ENCODE measurements at regions not wholly inside any gene's neighbourhood (a gene's known extent, or its start where the extent isn't known, plus 50 kb on each side); places are given as distances from the start of the nearest gene placed in this dataset.

GRCh38 chr4:33386764-33387163 is 2666.6 kb downstream of the PCDH7 start:
- no peak for TF ChIP-seq ARNTL (CRISPR knock-in tag; IDR thresholded peaks at IDR 0.05; ENCODE audit: borderline replicate concordance, low read depth)
- TF ChIP-seq TOX (CRISPR knock-in tag; IDR thresholded peaks at IDR 0.05; ENCODE audit: borderline replicate concordance) = no peak
- TF ChIP-seq ZFP3 (CRISPR knock-in tag; IDR thresholded peaks at IDR 0.05) = no peak
- no peak for TF ChIP-seq GLIS3 (CRISPR knock-in tag; IDR thresholded peaks at IDR 0.05)
- no peak for TF ChIP-seq SNAI2 (CRISPR knock-in tag; IDR thresholded peaks at IDR 0.05)
- TF ChIP-seq RARB (CRISPR knock-in tag; IDR thresholded peaks at IDR 0.05) = no peak
- TF ChIP-seq, protein P1, sequence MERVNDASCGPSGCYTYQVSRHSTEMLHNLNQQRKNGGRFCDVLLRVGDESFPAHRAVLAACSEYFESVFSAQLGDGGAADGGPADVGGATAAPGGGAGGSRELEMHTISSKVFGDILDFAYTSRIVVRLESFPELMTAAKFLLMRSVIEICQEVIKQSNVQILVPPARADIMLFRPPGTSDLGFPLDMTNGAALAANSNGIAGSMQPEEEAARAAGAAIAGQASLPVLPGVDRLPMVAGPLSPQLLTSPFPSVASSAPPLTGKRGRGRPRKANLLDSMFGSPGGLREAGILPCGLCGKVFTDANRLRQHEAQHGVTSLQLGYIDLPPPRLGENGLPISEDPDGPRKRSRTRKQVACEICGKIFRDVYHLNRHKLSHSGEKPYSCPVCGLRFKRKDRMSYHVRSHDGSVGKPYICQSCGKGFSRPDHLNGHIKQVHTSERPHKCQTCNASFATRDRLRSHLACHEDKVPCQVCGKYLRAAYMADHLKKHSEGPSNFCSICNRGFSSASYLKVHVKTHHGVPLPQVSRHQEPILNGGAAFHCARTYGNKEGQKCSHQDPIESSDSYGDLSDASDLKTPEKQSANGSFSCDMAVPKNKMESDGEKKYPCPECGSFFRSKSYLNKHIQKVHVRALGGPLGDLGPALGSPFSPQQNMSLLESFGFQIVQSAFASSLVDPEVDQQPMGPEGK (CRISPR knock-in tag; IDR thresholded peaks at IDR 0.05; ENCODE audit: borderline replicate concordance) = no peak
- no peak for TF ChIP-seq ZNF8 (CRISPR knock-in tag; IDR thresholded peaks at IDR 0.05)
- TF ChIP-seq CREB5 (CRISPR knock-in tag; IDR thresholded peaks at IDR 0.05; ENCODE audit: low read depth) = no peak
- no peak for TF ChIP-seq TCF4 (CRISPR knock-in tag; IDR thresholded peaks at IDR 0.05; ENCODE audit: borderline replicate concordance)
- TF ChIP-seq BACH2 (CRISPR knock-in tag; IDR thresholded peaks at IDR 0.05; ENCODE audit: borderline replicate concordance) = no peak
- TF ChIP-seq POU6F1 (CRISPR knock-in tag; IDR thresholded peaks at IDR 0.05; ENCODE audit: borderline replicate concordance, low read depth) = no peak

Data from SK-N-SH treated with all-trans-retinoic acid at 6 μM for 48 hours (cell line).